ENCODE measurements at regions not wholly inside any gene's neighbourhood (a gene's known extent, or its start where the extent isn't known, plus 50 kb on each side); places are given as distances from the start of the nearest gene placed in this dataset.

DNA sequence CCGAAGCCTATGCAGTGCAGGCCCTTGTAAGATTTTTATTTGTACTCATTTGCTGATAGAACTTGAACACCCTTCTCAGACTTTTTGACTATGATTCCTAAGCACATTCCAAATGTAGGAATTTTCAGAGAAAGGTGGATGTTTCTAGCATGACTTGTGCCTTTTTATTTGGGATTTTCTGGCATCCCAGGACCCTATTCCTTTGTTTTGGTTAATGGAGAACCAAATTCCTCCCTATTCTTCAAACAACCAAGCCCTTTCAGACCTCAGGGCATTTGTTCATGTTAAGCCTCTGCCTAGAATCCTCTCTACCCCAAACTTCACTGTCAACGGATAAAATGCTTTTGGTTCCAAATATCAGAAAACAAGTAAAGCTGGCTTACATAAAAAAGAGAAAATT, 371.1 kb downstream of the DDX10 start:
- Histone ChIP-seq H4K8ac (ENCODE audit: extremely low read depth, insufficient read depth, low read length) (no peak overlapping the region), H4K5ac (ENCODE audit: insufficient read length, low read depth, low read length) (no peak overlapping the region), H3K27ac (ENCODE audit: low read depth, low read length) (no peak overlapping the region), H2BK120ac (replicated peaks; ENCODE audit: low read depth, low read length) (no peak overlapping the region), H3K4me3 (ENCODE audit: extremely low read depth in 1 of 4, insufficient read depth in 2 of 4, low read depth in 3 of 4, low read length in 4 of 4) (no peak overlapping the region), H4K20me1 (replicated peaks in 1 of 2; ENCODE audit: control insufficient read depth in 1 of 2, insufficient read depth in 2 of 2, low read length in 2 of 2) (no peaks in the 10 kb centered on the region), H4K91ac (replicated peaks; ENCODE audit: insufficient read length, low read length) (no peak overlapping the region), H3K14ac (ENCODE audit: insufficient read length) (no peak overlapping the region), H2BK12ac (ENCODE audit: low read depth, low read length) (no peak overlapping the region), H3K23ac (ENCODE audit: insufficient read length) (no peak overlapping the region), H3K4me2 (ENCODE audit: insufficient read depth in 1 of 2, low read depth in 2 of 2, low read length in 2 of 2) (no peak overlapping the region), H3K4me1 (replicated peaks in 1 of 4; ENCODE audit: control insufficient read depth in 3 of 4, insufficient read depth in 4 of 4, low read length in 3 of 4) (no peaks in the 10 kb centered on the region; a peak in 1 of 7 replicates), H2BK15ac (ENCODE audit: low read length) (no peak overlapping the region), H3K79me1 (ENCODE audit: low read depth, low read length) (no peaks in the 10 kb centered on the region), H3K23me2 (ENCODE audit: low read depth, low read length) (no peaks in the 10 kb centered on the region), H2BK20ac (ENCODE audit: low read length) (no peak overlapping the region), H2AFZ (ENCODE audit: low read length) (no peak overlapping the region), H3K9me3 (ENCODE audit: insufficient read depth in 2 of 2, low read depth in 1 of 2, low read length in 1 of 2) (no peaks in the 10 kb centered on the region; a peak in 1 of 4 replicates), H3K4ac (replicated peaks; ENCODE audit: insufficient read length, low read depth, low read length) (no peak overlapping the region), H3K18ac (ENCODE audit: extremely low read depth, low read length) (peak overlapping the region; percentile 11; the same call in 1 of the 2 replicates), H3K56ac (replicated peaks; ENCODE audit: insufficient read length, low read depth, low read length) (no peak overlapping the region), H3K27me3 (replicated peaks in 1 of 4; ENCODE audit: control insufficient read depth in 3 of 4, extremely low read depth in 1 of 4, insufficient read depth in 3 of 4, low read length in 3 of 4) (no peaks in the 10 kb centered on the region), H2AK5ac (ENCODE audit: low read depth, low read length) (no peak overlapping the region), H3K36me3 (ENCODE audit: control insufficient read depth in 2 of 4, insufficient read depth in 4 of 4, low read length in 3 of 4) (no peaks in the 10 kb centered on the region), H3K79me2 (ENCODE audit: control insufficient read depth in 1 of 2, insufficient read depth in 2 of 2, low read length in 2 of 2) (no peaks in the 10 kb centered on the region), H3K9ac (replicated peaks in 1 of 4; ENCODE audit: extremely low read depth in 1 of 4, low read depth in 3 of 4, low read length in 3 of 4) (no peak overlapping the region), H2BK5ac (ENCODE audit: low read depth, low read length) (no peak overlapping the region)
- WGBS, 2 experiments (ENCODE audit: extremely low coverage in 1 of 2, insufficient coverage in 1 of 2, insufficient read length in 1 of 2, insufficient replicate concordance in 2 of 2, low coverage in 1 of 2, low lambda C conversion rate in 2 of 2, missing lambda C conversion rate in 1 of 2), result 89% methylated on average over 2 of the region's 2 CpGs; no CpG with 5 or more reads in 1 of the 2 experiments
- ChIA-PET CTCF (ENCODE audit: partially characterized antibody) (interaction anchor here (0.6 kb wide), 1 partner anchor 62 kb away, joined by 3 read pairs; no protein-coding TSS in a partner anchor), POLR2A (ENCODE audit: partially characterized antibody) (no interaction called here)
- peak in 1 of 2 experiments; percentile 7 for DNase-seq (ENCODE audit: low read depth in 1 of 2, low spot score in 2 of 2)
- no peak for TF ChIP-seq CHD1 (IDR thresholded peaks at IDR 0.05; ENCODE audit: low read depth, low read length)
- TF ChIP-seq TCF12 (IDR thresholded peaks at IDR 0.05; ENCODE audit: low read depth, low read length), result no peak
- TF ChIP-seq RFX5 (IDR thresholded peaks at IDR 0.05; ENCODE audit: borderline replicate concordance, low read depth, low read length), result no peak
- FAIRE-seq, result no peak
